ENCODE measurements at regions not wholly inside any gene's neighbourhood (a gene's known extent, or its start where the extent isn't known, plus 50 kb on each side); places are given as distances from the start of the nearest gene placed in this dataset.

DNA sequence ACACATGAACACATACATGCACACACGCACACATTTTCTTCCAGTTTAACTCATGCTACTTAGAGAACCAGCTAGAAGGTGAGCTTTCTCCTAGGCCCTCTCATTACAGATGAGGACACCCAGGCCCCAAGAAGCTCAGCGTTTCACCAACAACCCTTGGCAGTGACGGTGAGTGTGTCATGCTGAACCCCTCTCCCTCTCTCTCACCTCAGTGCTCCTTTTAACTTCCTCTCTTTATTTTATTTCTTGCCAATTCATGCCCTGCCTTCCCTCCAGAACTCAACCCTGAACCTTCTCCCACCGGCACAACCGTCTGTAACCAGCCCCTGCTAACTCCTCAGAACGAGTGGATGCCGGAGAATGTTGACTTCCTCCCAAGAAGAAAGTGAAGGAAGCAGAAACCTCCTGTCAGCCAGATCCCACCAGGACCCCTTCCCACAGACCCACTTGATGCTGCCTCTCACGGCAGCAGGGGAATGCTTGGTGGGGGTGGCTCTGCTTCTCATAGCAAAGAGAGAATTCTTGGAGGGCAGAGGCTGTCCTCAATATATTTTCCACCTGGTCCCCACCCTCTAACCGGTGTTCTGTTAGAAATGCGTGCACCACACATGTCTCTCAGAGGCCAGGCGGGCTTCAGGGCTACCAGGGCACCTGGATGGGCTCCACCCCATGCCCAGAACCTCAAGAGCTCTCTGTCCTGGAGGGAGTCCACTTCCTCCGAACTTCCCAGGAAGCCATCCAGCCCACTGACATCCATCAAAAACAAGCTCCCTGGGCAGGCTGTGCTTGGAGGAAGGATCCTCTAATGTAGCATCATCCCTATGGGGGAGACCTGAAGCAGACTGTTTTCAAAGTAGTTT lies 134.0 kb downstream of the TOMM20 start:
- no peak for DNase-seq (ENCODE audit: extremely low read depth in 1 of 11, low read depth in 9 of 11, low spot score in 4 of 11)

DNA sequence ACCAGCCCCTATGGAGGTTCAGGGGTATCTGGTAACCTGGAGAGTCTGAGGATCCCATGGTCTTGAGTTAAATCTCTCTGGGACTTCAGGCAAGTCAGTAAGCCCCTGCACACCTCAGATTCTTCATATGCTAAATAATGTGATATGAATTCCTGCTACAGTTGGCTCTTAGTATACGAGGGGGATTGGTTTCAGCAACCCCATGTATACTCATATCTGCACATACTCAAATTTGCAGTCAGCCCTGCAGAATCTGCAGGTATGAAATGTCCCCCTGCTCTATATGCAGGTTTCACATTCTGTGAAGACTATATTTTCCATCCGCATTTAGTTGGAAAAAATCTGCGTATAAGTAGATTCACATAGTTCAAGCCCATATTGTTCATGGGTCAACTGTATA lies 136.6 kb downstream of the TOMM20 start:
- no peak for DNase-seq (ENCODE audit: extremely low read depth in 1 of 11, low read depth in 9 of 11, low spot score in 4 of 11)

DNA sequence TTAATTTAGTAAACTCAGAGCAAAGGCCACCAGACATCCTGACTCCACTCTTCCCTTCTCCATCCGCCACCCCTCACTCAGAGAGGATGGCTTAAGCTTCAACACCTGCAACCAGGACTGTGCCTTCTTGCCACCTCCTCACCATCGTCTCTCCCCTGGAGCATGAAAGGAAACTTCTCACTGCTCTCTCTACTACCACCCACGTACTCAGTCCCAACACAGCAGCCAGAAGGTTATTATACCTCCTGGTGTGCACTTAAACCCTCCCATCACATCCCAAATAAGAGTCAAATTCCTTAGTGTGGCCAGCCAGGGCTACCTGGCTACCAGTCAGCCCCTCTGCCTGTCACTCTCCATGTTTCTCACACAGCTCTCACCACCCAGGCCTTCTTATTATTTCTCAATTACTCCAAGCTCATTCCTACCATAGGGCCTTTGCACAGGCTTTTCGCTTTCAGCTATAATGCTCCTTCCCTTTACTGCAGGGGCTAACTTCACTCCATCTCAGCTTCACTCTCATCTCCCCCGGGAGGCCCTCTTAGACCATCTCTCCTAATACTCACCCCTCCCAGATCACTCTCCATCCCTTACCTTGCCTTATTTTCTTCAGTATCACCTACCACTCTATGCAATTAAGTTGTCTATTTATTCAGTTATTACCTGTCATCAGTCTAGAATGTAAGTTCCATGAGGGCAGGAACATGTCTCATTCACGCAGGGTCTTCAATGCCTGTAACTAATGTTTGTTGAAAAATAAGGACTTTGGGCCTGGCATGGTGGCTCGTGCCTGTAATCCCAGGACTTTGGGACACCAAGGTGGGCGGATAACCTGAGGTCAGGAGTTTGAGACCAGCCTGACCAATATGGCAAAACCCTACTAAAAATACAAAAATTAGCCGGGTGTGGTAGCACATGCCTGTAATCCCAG lies 137.5 kb downstream of the TOMM20 start:
- no peak for DNase-seq (ENCODE audit: extremely low read depth in 1 of 11, low read depth in 9 of 11, low spot score in 4 of 11)

DNA sequence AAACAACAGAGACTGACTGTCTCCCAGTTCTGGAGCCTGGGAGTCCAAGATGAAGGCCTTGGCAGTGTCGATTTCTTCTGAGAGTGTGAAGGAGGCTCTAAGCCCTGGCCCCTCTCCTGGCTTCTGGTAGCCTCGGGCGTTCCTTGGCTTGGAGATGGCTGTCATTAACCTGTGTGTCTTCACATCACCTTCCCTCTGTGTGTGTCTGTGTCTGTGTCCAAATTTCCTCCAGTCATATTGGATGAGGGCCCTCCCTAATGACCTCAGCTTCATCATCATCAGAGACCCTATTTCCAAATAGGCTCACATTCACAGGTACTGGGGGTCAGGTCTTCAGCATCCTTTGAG lies 138.3 kb downstream of the TOMM20 start:
- no peak for DNase-seq (ENCODE audit: extremely low read depth in 1 of 11, low read depth in 9 of 11, low spot score in 4 of 11)

DNA sequence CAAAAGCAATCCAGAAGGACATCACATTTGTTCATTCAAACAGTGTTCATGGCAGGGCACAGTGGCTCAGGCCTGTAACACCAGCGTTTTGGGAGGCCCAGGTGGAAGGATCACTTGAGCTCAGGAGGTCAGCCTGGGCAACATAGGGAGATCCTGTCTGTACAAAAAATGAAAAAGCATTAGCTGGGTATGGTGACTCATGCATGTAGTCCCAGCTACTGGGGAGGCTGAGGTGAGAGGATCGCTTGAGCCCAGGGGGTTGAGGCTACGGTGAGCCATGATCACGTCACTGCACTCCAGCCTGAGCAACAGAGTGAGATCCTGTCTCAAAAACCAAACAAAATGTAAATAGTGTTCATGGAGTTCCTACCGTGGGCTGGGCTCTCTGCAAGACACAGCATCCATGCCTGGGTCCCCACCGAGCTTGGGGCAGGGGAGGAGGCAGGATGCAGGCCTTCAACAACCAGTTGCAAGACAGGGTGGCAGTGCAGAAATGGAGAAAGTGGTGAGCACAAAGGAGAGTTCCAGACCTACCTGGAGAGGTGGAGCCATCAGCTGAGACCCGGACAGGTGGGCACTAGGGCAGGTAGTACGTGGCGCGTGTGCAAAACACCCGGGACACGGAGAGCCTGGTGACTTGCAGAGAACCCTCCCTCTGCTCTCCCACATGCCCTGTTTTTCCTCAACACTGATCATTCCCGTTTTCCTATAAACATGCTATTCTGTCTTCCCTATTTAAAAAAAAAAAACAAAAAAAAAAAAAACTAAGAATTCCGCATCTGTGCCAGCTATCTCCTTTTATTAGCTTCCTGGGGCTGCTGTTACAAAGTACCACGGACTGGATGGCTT lies 138.9 kb downstream of the TOMM20 start:
- no peak for DNase-seq (ENCODE audit: extremely low read depth in 1 of 11, low read depth in 9 of 11, low spot score in 4 of 11)

DNA sequence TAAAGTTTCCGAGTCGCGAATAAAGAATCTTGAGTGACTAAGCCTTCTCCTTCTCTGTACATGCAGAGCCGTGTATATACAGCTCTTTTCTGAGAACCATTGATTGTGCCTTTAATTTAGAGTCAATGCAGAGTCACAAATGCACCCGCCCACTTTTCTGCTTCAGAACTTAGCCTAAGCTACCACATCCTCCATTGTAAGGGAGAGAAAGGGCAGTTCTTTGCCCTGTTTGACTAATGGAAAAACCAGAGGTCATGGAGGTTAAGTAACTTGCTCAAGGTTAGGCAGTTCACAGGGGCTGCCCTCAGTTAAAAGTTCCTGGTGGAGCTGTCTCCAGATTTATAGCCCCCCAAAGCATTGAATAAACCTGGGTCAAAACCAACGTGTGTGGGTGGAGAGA lies 139.6 kb downstream of the TOMM20 start:
- no peak for DNase-seq (ENCODE audit: extremely low read depth in 1 of 11, low read depth in 9 of 11, low spot score in 4 of 11)

DNA sequence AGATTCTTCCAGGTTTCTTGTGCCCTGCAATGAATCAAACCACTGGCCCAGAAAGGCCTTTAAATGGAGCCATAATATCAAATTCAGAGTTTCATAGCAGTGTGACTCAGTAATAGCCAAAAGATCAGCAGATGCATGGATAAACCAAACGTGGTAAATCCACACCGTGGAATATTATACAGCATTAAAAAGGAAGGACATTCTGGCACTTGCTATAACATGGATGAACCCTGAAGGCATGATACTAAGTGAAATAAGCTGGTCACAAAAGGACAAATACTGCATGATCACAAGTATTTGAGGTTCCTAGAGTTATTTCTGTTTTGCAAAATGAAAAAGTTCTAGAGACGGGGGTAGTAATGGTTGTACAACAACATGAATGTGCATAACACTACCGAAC lies 140.1 kb downstream of the TOMM20 start:
- DNase-seq (ENCODE audit: extremely low read depth in 1 of 11, low read depth in 9 of 11, low spot score in 4 of 11), result no peak

DNA sequence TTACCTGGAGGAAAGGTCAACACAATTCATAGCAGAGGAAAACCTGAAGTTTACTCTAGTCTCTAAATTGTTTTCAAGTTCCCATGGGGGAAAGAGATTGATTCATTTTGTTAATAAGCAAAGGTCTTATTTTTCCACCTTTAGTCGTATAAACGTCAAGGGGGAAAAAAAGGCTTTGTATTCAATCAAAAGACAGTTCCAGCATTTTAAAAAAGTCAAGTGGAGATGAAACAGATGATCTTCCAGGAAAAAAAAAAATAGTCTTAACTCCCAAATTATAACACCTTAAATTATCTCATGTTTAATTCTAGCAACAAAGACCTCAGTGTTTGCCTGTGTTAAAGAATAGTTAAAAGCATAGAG lies 140.5 kb downstream of the TOMM20 start:
- no peak for DNase-seq (ENCODE audit: extremely low read depth in 1 of 11, low read depth in 9 of 11, low spot score in 4 of 11)

DNA sequence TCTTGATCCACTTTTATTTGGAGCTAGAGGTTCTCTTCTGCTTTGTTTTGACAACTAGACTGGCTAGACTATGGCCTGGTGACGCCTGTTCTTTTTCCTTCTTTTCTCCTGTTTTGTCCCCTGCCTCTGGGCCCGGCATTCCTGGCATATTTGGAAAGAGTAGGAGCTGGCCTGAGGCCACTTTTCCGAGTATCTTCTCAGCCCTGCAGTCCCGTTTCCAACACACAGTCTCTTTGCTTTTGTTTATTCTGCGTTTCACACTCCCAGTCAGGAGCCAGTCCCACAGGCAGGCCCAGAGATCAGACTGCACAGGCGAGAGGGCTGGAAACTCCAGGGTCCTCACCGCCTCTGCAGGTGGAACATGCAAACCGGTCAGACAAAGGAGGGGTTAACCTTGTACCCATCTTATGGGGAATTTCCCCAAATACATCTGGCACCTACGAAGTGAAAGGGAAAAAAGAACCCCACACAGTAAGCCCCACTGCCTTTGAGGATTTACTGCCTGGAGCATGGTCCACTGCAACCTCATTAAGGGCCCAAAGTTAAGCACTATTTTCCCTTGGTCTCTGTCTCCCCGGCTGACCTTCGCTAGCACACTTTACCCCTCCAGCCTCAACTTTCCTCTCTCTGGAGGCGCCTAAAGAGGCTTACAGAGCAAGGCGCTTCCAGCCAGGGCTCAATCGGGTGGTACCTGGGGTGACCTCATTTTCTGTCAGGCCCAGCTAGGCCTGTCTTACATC lies 141.1 kb downstream of the TOMM20 start:
- DNase-seq (ENCODE audit: extremely low read depth in 1 of 11, low read depth in 9 of 11, low spot score in 4 of 11), result peak in 4 of 11 donors; percentile 71 to 84 (median 80)

DNA sequence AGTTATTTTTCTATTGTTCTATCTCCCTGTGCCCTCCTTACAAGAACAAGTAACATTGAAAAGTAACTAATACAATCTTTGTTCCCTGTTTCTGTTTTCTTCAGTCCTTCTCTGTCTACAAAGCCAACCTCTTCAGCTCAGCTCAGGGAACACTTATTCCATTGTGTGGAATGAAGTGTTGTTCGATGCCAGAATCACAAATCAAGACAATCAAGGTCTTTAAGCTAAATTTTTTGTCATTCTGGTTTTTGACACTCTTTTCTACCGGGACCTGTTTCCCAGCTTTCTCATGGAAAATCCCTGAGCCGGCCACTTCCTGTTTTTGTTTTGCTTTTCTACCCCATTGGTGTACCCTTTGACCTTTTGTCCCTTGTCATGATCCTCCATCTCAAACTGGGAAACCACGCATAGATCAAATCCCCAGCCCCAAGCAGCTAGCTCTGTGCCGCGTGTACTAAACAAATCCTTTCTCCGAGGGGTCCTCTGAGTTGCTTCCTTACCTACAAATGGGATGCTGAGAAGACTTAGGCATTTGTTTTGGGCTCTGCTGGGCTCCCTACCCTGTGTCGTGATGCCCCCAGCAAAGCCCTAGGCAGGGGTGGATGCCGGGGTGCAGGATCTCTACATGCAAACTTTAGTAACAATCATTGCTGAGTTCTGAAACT lies 141.8 kb downstream of the TOMM20 start:
- DNase-seq (ENCODE audit: extremely low read depth in 1 of 11, low read depth in 9 of 11, low spot score in 4 of 11), result no peak

DNA sequence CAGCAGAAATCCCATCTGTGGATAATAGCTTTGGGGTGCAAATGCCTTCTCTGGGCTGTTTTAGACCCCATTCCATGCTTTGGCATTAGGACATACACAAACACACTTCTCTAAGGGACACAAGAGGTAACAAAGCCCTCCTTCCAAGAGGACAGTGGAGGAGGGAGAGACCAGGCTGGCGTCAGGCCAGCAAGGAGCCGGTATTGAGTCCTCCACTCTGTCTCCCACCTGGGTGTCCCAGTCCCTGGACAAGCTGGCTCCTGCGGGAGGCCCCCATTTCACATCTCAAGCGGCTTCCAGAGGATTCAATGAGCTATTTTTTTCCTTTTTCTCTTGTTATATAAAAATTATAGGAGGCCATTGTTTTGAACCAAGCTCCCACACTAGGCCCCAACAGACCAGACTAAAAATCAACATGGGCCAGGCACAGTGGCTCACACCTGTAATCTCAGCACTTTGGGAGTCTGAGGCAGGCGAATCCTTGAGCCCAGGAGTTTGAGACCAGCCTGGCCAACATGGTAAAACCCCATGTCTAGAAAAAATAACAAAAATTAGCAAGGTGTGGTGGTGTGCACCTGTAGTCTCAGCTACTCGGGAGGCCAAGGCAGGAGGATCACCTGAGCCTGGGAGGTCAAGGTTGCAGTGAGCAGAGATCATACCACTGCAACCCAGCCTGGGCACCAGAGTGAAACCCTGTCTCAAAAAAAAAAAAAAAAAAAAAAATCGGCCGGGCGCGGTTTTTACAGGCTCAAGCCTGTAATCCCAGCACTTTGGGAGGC lies 142.9 kb downstream of the TOMM20 start:
- DNase-seq (ENCODE audit: extremely low read depth in 1 of 11, low read depth in 9 of 11, low spot score in 4 of 11), result no peak

DNA sequence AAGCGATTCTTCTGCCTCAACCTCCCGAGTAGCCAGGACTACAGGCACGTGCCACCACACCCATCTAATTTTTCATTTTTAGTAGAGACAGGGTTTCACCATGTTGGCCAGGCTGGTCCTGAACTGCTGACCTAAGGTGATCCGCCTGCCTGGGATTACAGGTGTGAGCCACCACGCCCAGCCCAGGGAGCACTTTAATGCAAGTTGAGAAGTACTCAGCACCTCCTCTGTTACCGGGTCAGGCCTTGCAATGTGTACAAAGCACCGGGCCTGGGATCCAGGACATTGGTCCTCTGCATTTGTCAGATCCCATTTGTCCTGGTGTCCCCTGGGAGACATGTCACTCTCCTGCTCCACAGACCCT lies 143.6 kb downstream of the TOMM20 start:
- no peak for DNase-seq (ENCODE audit: extremely low read depth in 1 of 11, low read depth in 9 of 11, low spot score in 4 of 11)

DNA sequence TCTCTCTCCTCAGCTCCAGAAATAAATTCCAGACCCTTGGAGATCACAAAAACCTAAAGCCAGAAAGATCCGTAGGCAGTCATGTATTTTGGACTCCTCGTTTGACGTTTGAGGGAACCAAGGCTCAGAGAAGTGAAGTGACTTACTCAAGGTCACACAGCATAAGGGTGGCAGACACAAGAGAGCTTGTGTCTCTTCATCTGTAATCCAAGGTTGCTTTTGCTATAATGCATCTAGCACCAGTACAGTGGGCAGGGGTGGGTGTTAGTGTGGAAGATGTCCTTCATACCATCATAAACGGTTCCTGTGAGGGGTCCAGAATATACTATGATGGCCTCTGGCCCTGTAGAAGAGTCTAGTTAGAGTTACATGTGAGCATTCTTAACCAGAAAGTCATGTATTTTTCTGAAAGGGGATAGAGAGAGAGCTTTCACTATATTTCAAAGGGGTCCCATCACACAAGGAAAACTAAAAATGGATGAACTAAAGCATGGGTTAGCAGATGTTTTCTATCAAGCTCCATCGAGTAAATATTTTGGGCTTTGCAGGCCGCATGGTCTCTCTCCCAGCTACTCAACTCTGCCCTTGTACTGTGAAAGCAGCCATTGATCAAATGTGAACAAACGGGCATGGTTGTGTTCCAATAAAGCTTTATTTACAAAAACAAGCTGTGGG lies 144.9 kb downstream of the TOMM20 start:
- DNase-seq (ENCODE audit: extremely low read depth in 1 of 11, low read depth in 9 of 11, low spot score in 4 of 11), result no peak

DNA sequence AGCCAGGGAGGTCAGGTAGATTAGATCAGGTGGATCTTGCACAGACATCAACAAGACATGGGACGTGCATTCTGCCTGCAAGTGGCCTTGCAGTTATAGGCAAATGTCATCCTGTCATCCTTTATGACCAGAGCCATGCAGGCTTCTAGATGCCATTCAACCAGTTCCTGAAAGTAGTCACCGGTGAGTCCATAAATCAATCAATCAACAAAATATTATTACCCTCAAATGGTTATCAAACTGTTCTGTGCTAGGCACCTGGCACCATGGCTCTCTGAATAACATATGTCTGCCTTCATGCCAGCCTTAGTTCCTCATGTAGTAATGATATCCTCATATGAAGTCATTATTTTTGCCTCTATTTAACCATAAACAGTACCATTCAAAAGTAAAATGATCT lies 146.9 kb downstream of the TOMM20 start:
- no peak for DNase-seq (ENCODE audit: extremely low read depth in 1 of 11, low read depth in 9 of 11, low spot score in 4 of 11)

DNA sequence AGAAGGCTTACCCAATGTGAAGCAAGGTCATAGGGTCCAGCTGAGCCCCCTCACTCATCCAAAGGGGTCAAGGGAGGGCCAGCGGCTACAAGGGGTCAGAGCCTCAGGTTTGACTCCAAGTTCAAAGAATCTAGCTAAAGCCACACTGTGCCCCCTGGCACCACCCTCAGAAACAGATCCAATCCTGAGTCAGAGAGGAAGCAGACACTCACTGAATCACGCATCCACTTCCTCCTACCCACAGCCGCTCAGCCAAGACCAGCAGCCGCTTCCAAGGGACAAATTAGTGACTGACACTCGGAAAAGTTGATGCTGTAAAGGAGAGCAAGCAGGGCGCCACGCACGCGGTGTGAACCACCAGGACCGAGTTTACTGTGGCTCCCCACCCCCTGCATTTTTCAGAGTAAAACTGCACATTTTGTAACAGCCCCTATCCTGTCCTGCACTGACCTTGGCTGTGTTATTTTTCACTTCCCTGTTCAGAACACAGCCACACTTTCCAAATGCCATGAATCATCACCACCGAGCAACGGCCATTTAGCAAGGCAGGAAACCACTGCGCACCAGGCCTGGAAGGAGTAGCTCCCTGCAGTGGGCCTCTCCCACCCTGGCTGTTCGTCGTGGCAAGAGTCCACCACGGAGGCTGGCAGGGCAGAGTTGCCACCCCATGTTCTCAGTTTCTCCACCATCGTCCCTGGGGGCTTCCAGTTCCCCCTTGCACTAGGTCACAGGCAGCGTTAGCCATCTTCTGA lies 147.8 kb downstream of the TOMM20 start:
- DNase-seq (ENCODE audit: extremely low read depth in 1 of 11, low read depth in 9 of 11, low spot score in 4 of 11), result no peak

DNA sequence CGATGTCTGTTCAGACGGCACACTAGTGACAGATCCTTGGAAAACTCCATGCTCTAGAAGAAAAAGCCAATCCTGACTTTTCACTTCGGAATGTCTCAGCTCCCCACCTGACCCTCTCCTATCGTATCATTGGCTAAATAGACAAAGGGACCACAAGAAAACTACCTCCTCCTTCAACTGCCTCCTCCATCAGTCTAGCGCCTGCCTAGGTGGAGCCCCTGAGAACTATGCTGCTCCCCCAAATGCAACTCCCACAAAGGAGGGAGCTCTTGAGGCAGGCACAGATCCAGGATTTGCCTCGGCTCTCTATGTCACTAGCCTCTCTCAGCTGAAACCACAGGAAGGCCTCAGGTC lies 148.4 kb downstream of the TOMM20 start:
- DNase-seq (ENCODE audit: extremely low read depth in 1 of 11, low read depth in 9 of 11, low spot score in 4 of 11), result no peak
